ENCODE measurements at regions not wholly inside any gene's neighbourhood (a gene's known extent, or its start where the extent isn't known, plus 50 kb on each side); places are given as distances from the start of the nearest gene placed in this dataset.

DNA sequence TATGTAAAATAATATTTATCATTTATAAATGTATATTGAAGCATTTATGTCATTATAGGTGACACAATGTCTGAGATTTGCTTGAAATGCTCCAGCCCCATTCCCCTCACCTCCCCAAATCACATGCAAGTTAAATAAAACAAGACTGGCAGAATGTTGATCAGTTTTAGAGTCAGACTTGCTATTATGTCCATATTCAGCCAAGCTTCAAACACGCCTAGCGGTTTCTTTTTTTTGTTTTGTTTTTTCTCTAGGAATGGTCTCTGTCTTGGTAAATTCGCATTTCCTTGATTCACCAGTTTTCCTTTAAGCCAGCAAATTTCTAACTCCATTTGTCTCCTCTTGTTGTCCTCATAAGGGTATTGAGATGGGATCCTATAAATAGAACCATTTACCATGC is 153.0 kb upstream of the HMHB1 start:
- no peak overlapping the region for H2AFZ ChIP-seq (ENCODE audit: low read depth)
- H3K9ac ChIP-seq = no peak overlapping the region
- H3K27ac ChIP-seq = no peak overlapping the region
- no peaks in the 10 kb centered on the region for H3K36me3 ChIP-seq (ENCODE audit: insufficient read depth)
- TF ChIP-seq, protein P1, sequence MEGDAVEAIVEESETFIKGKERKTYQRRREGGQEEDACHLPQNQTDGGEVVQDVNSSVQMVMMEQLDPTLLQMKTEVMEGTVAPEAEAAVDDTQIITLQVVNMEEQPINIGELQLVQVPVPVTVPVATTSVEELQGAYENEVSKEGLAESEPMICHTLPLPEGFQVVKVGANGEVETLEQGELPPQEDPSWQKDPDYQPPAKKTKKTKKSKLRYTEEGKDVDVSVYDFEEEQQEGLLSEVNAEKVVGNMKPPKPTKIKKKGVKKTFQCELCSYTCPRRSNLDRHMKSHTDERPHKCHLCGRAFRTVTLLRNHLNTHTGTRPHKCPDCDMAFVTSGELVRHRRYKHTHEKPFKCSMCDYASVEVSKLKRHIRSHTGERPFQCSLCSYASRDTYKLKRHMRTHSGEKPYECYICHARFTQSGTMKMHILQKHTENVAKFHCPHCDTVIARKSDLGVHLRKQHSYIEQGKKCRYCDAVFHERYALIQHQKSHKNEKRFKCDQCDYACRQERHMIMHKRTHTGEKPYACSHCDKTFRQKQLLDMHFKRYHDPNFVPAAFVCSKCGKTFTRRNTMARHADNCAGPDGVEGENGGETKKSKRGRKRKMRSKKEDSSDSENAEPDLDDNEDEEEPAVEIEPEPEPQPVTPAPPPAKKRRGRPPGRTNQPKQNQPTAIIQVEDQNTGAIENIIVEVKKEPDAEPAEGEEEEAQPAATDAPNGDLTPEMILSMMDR (conservative IDR thresholded peaks at IDR 0.05; ENCODE audit: low read depth, low read length) = no peak
- no peaks in the 10 kb centered on the region for H3K27me3 ChIP-seq (ENCODE audit: insufficient read depth, low read depth)
- no peaks in the 10 kb centered on the region for H3K79me2 ChIP-seq (ENCODE audit: insufficient read depth, low read depth)
- H3K4me1 ChIP-seq (ENCODE audit: low read depth, poor library complexity, severe bottlenecking) = no peaks in the 10 kb centered on the region
- no peak overlapping the region for H3K4me2 ChIP-seq
- H4K20me1 ChIP-seq (ENCODE audit: insufficient read depth) = no peaks in the 10 kb centered on the region
- H3K4me3 ChIP-seq (IDR thresholded peaks at IDR 0.05; ENCODE audit: insufficient read depth, low read depth, low read length) = no peak overlapping the region

- Histone ChIP-seq H3K4me3 (IDR thresholded peaks at IDR 0.05; ENCODE audit: insufficient read depth, low read depth, low read length) (no peak overlapping the region), H2AFZ (ENCODE audit: low read depth) (no peak overlapping the region), H3K4me1 (ENCODE audit: low read depth, poor library complexity, severe bottlenecking) (no peaks in the 10 kb centered on the region), H4K20me1 (ENCODE audit: insufficient read depth) (no peaks in the 10 kb centered on the region), H3K36me3 (ENCODE audit: insufficient read depth) (no peaks in the 10 kb centered on the region), H3K27me3 (ENCODE audit: insufficient read depth, low read depth) (no peaks in the 10 kb centered on the region), H3K79me2 (ENCODE audit: insufficient read depth, low read depth) (no peaks in the 10 kb centered on the region), H3K9ac (no peak overlapping the region), H3K4me2 (no peak overlapping the region), H3K27ac (no peak overlapping the region)
- TF ChIP-seq, protein P1 (conservative IDR thresholded peaks at IDR 0.05; ENCODE audit: low read depth, low read length) = no peak
Measured at GRCh38 chr5:143657647-143658285, 154.2 kb upstream of the HMHB1 start.

GRCh38 chr5:143653766-143654282 is 158.1 kb upstream of the HMHB1 start:
- Histone ChIP-seq H3K4me3 (IDR thresholded peaks at IDR 0.05; ENCODE audit: insufficient read depth, low read depth, low read length) (no peak overlapping the region), H2AFZ (ENCODE audit: low read depth) (no peak overlapping the region), H3K9ac (no peak overlapping the region), H3K4me2 (no peak overlapping the region), H3K36me3 (ENCODE audit: insufficient read depth) (no peaks in the 10 kb centered on the region), H4K20me1 (ENCODE audit: insufficient read depth) (no peaks in the 10 kb centered on the region), H3K27ac (no peak overlapping the region), H3K4me1 (ENCODE audit: low read depth, poor library complexity, severe bottlenecking) (peaks cover 11% of the 10 kb centered on the region), H3K79me2 (ENCODE audit: insufficient read depth, low read depth) (no peaks in the 10 kb centered on the region), H3K27me3 (ENCODE audit: insufficient read depth, low read depth) (no peaks in the 10 kb centered on the region)
- TF ChIP-seq, protein P1 (conservative IDR thresholded peaks at IDR 0.05; ENCODE audit: low read depth, low read length) = no peak

DNA sequence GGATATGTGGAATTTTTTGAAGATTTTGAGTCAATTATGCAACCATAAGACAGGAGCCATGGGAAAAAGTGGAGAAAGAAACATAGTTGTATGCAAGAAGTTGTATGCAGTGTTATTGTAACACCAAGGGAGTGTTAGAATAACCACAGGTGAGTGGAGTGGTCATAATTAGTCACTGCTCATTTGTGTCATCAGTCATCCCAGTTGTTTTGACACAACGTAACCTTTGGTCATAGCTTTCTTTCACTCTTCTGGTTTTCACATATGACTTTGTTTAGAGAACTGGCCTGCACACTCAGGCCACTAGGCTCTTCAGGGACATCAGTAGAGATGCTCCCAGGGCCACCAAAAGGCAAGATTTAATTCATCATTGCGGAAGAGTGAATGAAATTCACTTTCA is 158.7 kb upstream of the HMHB1 start:
- Histone ChIP-seq H3K4me1 (ENCODE audit: low read depth, poor library complexity, severe bottlenecking) (peaks cover 11% of the 10 kb centered on the region), H3K4me2 (no peak overlapping the region), H4K20me1 (ENCODE audit: insufficient read depth) (no peaks in the 10 kb centered on the region), H3K79me2 (ENCODE audit: insufficient read depth, low read depth) (no peaks in the 10 kb centered on the region), H3K27me3 (ENCODE audit: insufficient read depth, low read depth) (no peaks in the 10 kb centered on the region), H2AFZ (ENCODE audit: low read depth) (no peak overlapping the region), H3K9ac (no peak overlapping the region), H3K36me3 (ENCODE audit: insufficient read depth) (no peaks in the 10 kb centered on the region), H3K4me3 (IDR thresholded peaks at IDR 0.05; ENCODE audit: insufficient read depth, low read depth, low read length) (no peak overlapping the region), H3K27ac (no peak overlapping the region)
- TF ChIP-seq, protein P1 (conservative IDR thresholded peaks at IDR 0.05; ENCODE audit: low read depth, low read length) = no peak
